ENCODE measurements at regions not wholly inside any gene's neighbourhood (a gene's known extent, or its start where the extent isn't known, plus 50 kb on each side); places are given as distances from the start of the nearest gene placed in this dataset.

- ATAC-seq, result no peak
- BruUV-seq (replicated peaks), result no TSS peak
- ChIA-PET POLR2A (interaction anchor here (1.0 to 7.4 kb wide), 10 partner anchors 10 to 195 kb away, joined by 3 to 112 read pairs (median 10); partner anchors contain the start of gene KLF13), CTCF (interaction anchor here (0.7 to 7.3 kb wide), 20 partner anchors 8 to 224 kb away, joined by 3 to 66 read pairs (median 6); partner anchors contain the start of gene KLF13), RAD21 (ENCODE audit: unreplicated experiment) (interaction anchor here (0.7 to 8.8 kb wide), 27 partner anchors 10 to 224 kb away, joined by 3 to 169 read pairs (median 9); partner anchors contain the start of gene KLF13), SMC1A (ENCODE audit: uncharacterized antibody, unreplicated experiment) (interaction anchor here (0.7 to 10.4 kb wide), 19 partner anchors 11 to 224 kb away, joined by 3 to 152 read pairs (median 8); partner anchors contain the start of gene KLF13)
- TF ChIP-seq SREBF2 (IDR thresholded peaks at IDR 0.05; ENCODE audit: low read length), result no peak
- TF ChIP-seq MAX (IDR thresholded peaks at IDR 0.05; ENCODE audit: low read depth, low read length), result no peak
- H3K9me3 ChIP-seq (replicated peaks; ENCODE audit: control insufficient read depth, insufficient read depth, low read length), result no peaks in the 10 kb centered on the region
- no peak for DNase-seq (ENCODE audit: low read depth, low spot score)
- whole genome bisulfite sequencing (ENCODE audit: insufficient coverage, insufficient replicate concordance, low lambda C conversion rate, missing lambda C conversion rate), result 39% methylated on average over 5 of the region's 6 CpGs
- H3K27ac ChIP-seq (ENCODE audit: control insufficient read depth, insufficient read depth), result peak overlapping the region; percentile 94
- H3K79me2 ChIP-seq (ENCODE audit: control insufficient read depth, insufficient read depth, low read length), result no peaks in the 10 kb centered on the region
- no peaks in the 10 kb centered on the region for H4K20me1 ChIP-seq (ENCODE audit: control insufficient read depth, insufficient read depth)
- intact Hi-C loops (cut with micrococcal nuclease; ENCODE audit: unreplicated experiment) (loop anchor here (5.0 kb wide), 3 partner anchors 43 to 173 kb away; no protein-coding TSS in a partner anchor), in situ Hi-C loops (cut with MboI) (loop anchor here (5.0 to 10.0 kb wide), 2 partner anchors 60 to 223 kb away; partner anchors contain the start of gene KLF13)
- no peak for FAIRE-seq
- no peaks in the 10 kb centered on the region for H3K27me3 ChIP-seq (replicated peaks in 1 of 2; ENCODE audit: control insufficient read depth in 2 of 2, insufficient read depth in 2 of 2, low read length in 1 of 2)
- H2AFZ ChIP-seq (ENCODE audit: control insufficient read depth, low read depth, low read length), result no peak overlapping the region
- peak overlapping the region; percentile 64; the same call in 1 of the 2 replicates for H3K9ac ChIP-seq (ENCODE audit: control insufficient read depth, insufficient read depth, low read length)
- H3K4me1 ChIP-seq (ENCODE audit: control insufficient read depth, insufficient read depth, low read length), result peaks cover 64% of the 10 kb centered on the region
- H3K36me3 ChIP-seq (ENCODE audit: control insufficient read depth in 2 of 2, insufficient read depth in 2 of 2, low read length in 1 of 2), result no peaks in the 10 kb centered on the region
- peak overlapping the region; percentile 84; the same call in 1 of the 2 replicates for H3K4me2 ChIP-seq (ENCODE audit: control insufficient read depth, insufficient read depth)
- no peak overlapping the region for H3K4me3 ChIP-seq
These were observed 62.0 kb upstream of the KLF13 start for GRCh38 chr15:31264559-31265089.

- ATAC-seq (peak; percentile 7), FAIRE-seq (no peak), DNase-seq (ENCODE audit: low read depth, low spot score) (no peak)
- H3K4me3 ChIP-seq, result no peak overlapping the region; the same call in 1 of the 2 replicates
- WGBS (ENCODE audit: insufficient coverage, insufficient replicate concordance, low lambda C conversion rate, missing lambda C conversion rate), result 67% methylated on average over 21 of the region's 21 CpGs
- H3K4me2 ChIP-seq (ENCODE audit: control insufficient read depth, insufficient read depth), result peak overlapping the region; percentile 84
- no peaks in the 10 kb centered on the region for H3K36me3 ChIP-seq (ENCODE audit: control insufficient read depth in 2 of 2, insufficient read depth in 2 of 2, low read length in 1 of 2)
- H3K9me3 ChIP-seq (replicated peaks; ENCODE audit: control insufficient read depth, insufficient read depth, low read length), result no peaks in the 10 kb centered on the region
- POLR2A ChIA-PET, result interaction anchor here (1.0 to 7.4 kb wide), 11 partner anchors 11 to 195 kb away, joined by 3 to 112 read pairs (median 8); partner anchors contain the start of gene KLF13
- BruUV-seq (replicated peaks), result no TSS peak
- no peak overlapping the region; the same call in none of the 2 replicates for H2AFZ ChIP-seq (ENCODE audit: control insufficient read depth, low read depth, low read length)
- H3K27ac ChIP-seq (ENCODE audit: control insufficient read depth, insufficient read depth), result peak overlapping the region; percentile 94
- SMC1A ChIA-PET (ENCODE audit: uncharacterized antibody, unreplicated experiment), result interaction anchor here (0.7 to 10.4 kb wide), 19 partner anchors 11 to 223 kb away, joined by 3 to 152 read pairs (median 7); partner anchors contain the start of gene KLF13
- intact Hi-C loops (cut with micrococcal nuclease; ENCODE audit: unreplicated experiment), result loop anchor here (5.0 kb wide), 1 partner anchor 42 kb away; no protein-coding TSS in a partner anchor
- RAD21 ChIA-PET (ENCODE audit: unreplicated experiment), result interaction anchor here (0.6 to 8.8 kb wide), 22 partner anchors 11 to 223 kb away, joined by 3 to 169 read pairs (median 8); partner anchors contain the start of gene KLF13
- peak overlapping the region; percentile 55 for H3K9ac ChIP-seq (ENCODE audit: control insufficient read depth, insufficient read depth, low read length)
- peaks cover 64% of the 10 kb centered on the region for H3K4me1 ChIP-seq (ENCODE audit: control insufficient read depth, insufficient read depth, low read length)
- no peaks in the 10 kb centered on the region for H3K79me2 ChIP-seq (ENCODE audit: control insufficient read depth, insufficient read depth, low read length)
- in situ Hi-C loops (cut with MboI), result loop anchor here (10.0 kb wide), 1 partner anchor 60 kb away; the partner anchor contains the start of gene KLF13
- H3K27me3 ChIP-seq (replicated peaks in 1 of 2; ENCODE audit: control insufficient read depth in 2 of 2, insufficient read depth in 2 of 2, low read length in 1 of 2), result no peaks in the 10 kb centered on the region
- CTCF ChIA-PET, result interaction anchor here (1.1 to 7.3 kb wide), 15 partner anchors 9 to 223 kb away, joined by 3 to 66 read pairs (median 4); partner anchors contain the start of gene KLF13
- H4K20me1 ChIP-seq (ENCODE audit: control insufficient read depth, insufficient read depth), result no peaks in the 10 kb centered on the region
- TF ChIP-seq CREM (IDR thresholded peaks at IDR 0.05; ENCODE audit: low read depth) (no peak), BCLAF1 (IDR thresholded peaks at IDR 0.05) (no peak), LARP7 (IDR thresholded peaks at IDR 0.05) (0 out of 2 replicates have a peak, but pooled peaks have one; percentile 30), BHLHE40 (IDR thresholded peaks at IDR 0.05; ENCODE audit: borderline replicate concordance in 1 of 2, low read depth in 2 of 2, low read length in 1 of 2) (peak in 1 of 2 experiments; percentile 57; a peak in 1 of 4 replicates), MLLT1 (IDR thresholded peaks at IDR 0.05) (peak; percentile 90)
These were observed 61.4 kb upstream of the KLF13 start for GRCh38 chr15:31265090-31265870.
